ENCODE measurements at regions not wholly inside any gene's neighbourhood (a gene's known extent, or its start where the extent isn't known, plus 50 kb on each side); places are given as distances from the start of the nearest gene placed in this dataset.

GRCh38 chr21:39094087-39094780, 89.0 kb downstream of the PSMG1 start:
- no peak for TF ChIP-seq CTCF (IDR thresholded peaks at IDR 0.05)
- no peak for TF ChIP-seq POLR2A (IDR thresholded peaks at IDR 0.05)
- TF ChIP-seq POLR2AphosphoS5 (IDR thresholded peaks at IDR 0.05): no peak

Data from prostate gland (tissue), 2 donors.